RWPE1 (cell line): ENCODE measurements at regions not wholly inside any gene's neighbourhood (a gene's known extent, or its start where the extent isn't known, plus 50 kb on each side); places are given as distances from the start of the nearest gene placed in this dataset.

ENCODE experiments used
- CTCF ChIA-PET: fragments of 350-600 bp; sonication (Branson Sonifier 250); formaldehyde crosslinking; extraction: SDS; loops from one replicate; lab custom pipeline; 2021; lab: Yijun Ruan, JAX
- POLR2A ChIA-PET: fragments of 400-600 bp; formaldehyde crosslinking; extraction: SDS; loops from one replicate; lab custom pipeline; 2020; ENCODE audit warnings: antibody characterized with exemption; ENCODE audit not compliant: low non-redundant PET; lab: Yijun Ruan, JAX
- DNase-seq: peaks from one replicate; pipeline ENCODE4 v3.0.0; 2012; ENCODE audit warnings: low spot score
- H3K27ac ChIP-seq: fragments of 450-650 bp; 2 replicates; pipeline ENCODE4 v1.5.1; 2017
- TF ChIP-seq, protein P1 (sequence below): fragments of 450-650 bp; conservative IDR thresholded peaks from 2 replicates; pipeline ENCODE4 v1.5.1; 2017; ENCODE audit warnings: low read depth, mild to moderate bottlenecking

DNA sequence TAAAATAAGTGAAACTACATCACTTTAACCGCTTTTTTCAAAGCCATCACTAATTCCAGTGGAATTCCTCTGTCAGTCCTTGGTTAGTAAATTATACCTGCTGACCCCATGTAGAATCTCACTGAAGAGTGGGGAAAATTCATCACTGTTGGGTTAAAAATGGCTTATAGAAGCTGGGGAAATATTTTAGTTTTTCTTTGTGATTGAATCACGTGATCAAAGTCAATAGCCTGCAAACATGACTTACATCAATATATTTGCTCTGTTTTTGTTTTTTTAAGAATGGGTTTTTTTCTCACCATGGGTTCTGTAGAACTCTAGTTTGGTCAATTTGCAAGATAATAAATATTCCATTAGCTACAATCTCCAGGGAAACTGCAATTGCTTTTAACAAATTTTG is 445.2 kb upstream of the FAM47C start:
- H3K27ac ChIP-seq: no peak overlapping the region
- ChIA-PET CTCF (no interaction called here), POLR2A (no interaction called here)
- no peak for DNase-seq
- TF ChIP-seq, protein P1, sequence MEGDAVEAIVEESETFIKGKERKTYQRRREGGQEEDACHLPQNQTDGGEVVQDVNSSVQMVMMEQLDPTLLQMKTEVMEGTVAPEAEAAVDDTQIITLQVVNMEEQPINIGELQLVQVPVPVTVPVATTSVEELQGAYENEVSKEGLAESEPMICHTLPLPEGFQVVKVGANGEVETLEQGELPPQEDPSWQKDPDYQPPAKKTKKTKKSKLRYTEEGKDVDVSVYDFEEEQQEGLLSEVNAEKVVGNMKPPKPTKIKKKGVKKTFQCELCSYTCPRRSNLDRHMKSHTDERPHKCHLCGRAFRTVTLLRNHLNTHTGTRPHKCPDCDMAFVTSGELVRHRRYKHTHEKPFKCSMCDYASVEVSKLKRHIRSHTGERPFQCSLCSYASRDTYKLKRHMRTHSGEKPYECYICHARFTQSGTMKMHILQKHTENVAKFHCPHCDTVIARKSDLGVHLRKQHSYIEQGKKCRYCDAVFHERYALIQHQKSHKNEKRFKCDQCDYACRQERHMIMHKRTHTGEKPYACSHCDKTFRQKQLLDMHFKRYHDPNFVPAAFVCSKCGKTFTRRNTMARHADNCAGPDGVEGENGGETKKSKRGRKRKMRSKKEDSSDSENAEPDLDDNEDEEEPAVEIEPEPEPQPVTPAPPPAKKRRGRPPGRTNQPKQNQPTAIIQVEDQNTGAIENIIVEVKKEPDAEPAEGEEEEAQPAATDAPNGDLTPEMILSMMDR: no peak

DNA sequence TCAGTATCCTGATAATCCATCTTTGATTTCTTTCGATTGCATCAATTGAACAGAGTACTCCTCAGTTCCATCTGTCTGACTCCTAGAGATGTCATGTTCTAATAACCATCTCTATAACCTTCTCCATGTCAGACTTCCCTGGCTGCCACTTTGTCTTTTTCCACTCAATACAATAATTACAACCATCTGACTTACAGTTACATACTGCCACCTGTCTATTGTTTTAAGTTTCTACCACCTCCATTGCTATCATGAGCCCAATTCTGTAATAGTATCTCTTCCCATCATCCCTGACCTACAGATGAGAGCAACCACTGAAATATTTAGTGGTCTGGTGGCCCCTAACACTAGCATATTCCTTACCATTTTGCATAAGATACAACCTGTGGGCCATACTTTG is 439.2 kb upstream of the FAM47C start:
- TF ChIP-seq, protein P1: no peak
- ChIA-PET POLR2A (no interaction called here), CTCF (no interaction called here)
- H3K27ac ChIP-seq: no peak overlapping the region
- no peak for DNase-seq

DNA sequence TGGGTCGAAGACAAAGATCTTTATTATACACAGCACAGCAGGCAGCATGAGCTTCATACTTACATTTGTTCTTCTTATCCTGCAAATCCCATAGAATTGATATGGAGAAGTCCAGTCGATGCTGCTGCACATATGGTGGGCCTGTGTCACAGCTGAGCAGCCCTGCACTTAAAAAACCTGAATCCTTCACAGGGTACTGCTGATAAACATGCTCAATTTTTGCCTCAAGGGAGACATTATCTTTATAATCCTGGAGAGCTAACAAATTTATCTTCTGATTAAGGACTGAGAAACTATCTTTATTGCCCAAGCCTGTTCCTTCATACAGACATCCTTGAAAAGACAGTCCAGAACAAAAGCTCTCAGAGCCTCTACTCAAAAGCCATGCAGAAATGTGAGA is 434.4 kb upstream of the FAM47C start:
- POLR2A ChIA-PET: no interaction called here

DNA sequence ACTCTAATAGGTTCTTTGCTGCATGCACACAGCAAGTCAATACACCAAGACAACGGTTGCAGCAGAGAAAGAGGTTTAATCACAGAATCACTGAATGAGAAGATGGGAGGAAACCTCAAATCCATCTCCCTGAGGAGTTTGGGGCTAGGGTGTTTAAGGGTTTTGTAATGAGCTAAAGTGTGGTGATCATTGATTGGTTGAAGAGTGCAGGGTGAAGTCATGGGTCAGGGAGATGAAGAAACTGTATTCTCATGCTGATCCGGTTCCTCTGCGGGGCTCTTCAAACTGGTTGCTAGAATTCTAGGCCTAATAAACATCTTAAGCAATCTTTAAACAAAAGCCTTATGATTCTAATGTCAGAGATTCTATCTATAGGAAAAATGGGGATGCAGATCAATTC is 432.5 kb upstream of the FAM47C start:
- ChIA-PET POLR2A (no interaction called here), CTCF (no interaction called here)
- TF ChIP-seq, protein P1: no peak
- H3K27ac ChIP-seq: no peak overlapping the region
- DNase-seq: no peak

More for the DNA sequence above, 434.4 kb upstream of the FAM47C start:
- TF ChIP-seq, protein P1: no peak
- CTCF ChIA-PET: no interaction called here
- no peak overlapping the region for H3K27ac ChIP-seq
- DNase-seq: no peak

DNA sequence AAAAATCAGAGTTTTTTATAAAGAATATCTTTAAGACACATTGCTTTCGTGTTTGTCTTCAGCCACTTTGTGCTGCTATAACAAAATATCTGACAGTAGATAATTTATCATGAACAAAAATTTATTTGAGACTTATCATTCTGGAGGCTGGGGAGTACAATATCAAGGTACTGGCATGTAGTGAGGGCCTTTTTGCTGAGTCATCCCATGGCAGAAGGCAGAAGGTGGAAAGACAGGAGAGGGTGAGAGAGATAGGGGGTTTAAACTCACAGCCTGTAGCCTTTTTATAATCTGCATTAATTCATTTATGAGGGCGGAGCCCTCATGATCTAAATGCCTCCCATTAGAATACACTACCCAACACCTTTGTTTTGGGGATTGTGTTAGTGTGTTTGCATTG is 431.2 kb upstream of the FAM47C start:
- CTCF ChIA-PET: no interaction called here
- H3K27ac ChIP-seq: no peak overlapping the region
- TF ChIP-seq, protein P1: no peak
- DNase-seq: no peak
- POLR2A ChIA-PET: no interaction called here

DNA sequence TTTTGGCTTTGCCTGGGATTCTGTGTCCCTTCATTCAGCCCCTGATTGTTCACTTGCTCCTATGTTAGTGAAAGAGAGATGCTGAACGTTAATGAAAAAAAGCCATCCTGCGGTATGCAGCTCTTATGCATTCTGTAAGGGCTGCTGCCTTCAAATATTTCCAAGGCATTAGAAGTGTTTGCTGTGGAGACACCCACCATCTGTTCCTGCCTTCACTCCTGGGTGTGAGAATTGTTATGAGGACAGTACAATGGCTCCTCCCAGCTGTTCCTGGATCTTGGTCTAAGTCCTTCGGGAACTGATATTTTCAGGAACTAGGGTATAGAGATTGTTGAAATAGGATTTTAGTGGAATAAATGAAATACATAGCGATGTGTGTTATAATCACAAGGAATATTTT is 427.1 kb upstream of the FAM47C start:
- TF ChIP-seq, protein P1: no peak
- POLR2A ChIA-PET: no interaction called here
- DNase-seq: no peak
- CTCF ChIA-PET: no interaction called here
- no peak overlapping the region for H3K27ac ChIP-seq

DNA sequence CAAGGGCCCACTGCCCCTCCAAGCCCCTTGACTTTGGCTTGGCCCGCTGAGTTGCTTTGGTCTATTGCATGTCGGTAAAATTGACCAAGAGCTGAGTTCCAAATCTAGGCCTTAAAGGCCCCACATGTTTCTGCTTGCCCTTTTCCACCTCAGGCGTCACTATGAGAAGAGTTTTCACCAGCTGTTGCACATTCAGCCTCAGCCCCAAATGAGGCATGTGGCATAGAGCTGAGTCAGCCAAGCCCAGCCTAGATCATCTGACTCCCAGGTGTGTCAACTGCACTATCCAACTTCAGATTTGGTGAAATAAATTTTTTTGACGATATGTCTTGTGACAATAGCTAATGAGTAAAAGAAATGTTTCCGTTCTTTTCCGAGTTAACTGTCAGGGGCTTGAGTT is 424.5 kb upstream of the FAM47C start:
- DNase-seq: no peak
- POLR2A ChIA-PET: no interaction called here
- H3K27ac ChIP-seq: no peak overlapping the region
- TF ChIP-seq, protein P1: no peak
- CTCF ChIA-PET: no interaction called here
